Activated CD4-positive, alpha-beta T cell treated with anti-CD3 and anti-CD28 coated beads for 36 hours (primary cell): ENCODE measurements at regions not wholly inside any gene's neighbourhood (a gene's known extent, or its start where the extent isn't known, plus 50 kb on each side); places are given as distances from the start of the nearest gene placed in this dataset.
"Not testable (repeated sequence)": the region's sequence is repeated elsewhere in the genome, so short reads cannot be mapped to it uniquely, and the experiment has no call there.

Source experiments
- ATAC-seq: fragments of 200-7000 bp; cut with Tn5 transposase; one replicate; pipeline ENCODE4 v1.10.0; 2021; ENCODE audit warnings: mild to moderate bottlenecking, moderate library complexity
- CTCF ChIA-PET: fragments of 350-600 bp; sonication (Branson Sonifier 250); formaldehyde crosslinking; loops from one replicate; lab custom pipeline; 2021; ENCODE audit warnings: antibody characterized with exemption; lab: Charles Lee
- POLR2A ChIA-PET: fragments of 350-600 bp; sonication (Branson Sonifier 250); formaldehyde crosslinking; loops from one replicate; lab custom pipeline; 2021; ENCODE audit warnings: antibody characterized with exemption, inconsistent platforms; lab: Charles Lee
- DNase-seq: peaks from one replicate; pipeline ENCODE4 v3.0.0-alpha.2; 2020
- H3K27ac Mint-ChIP-seq: one replicate; pipeline ENCODE4 v1.8.0; 2021; ENCODE audit warnings: mixed read lengths
- H3K27me3 Mint-ChIP-seq: one replicate; pipeline ENCODE4 v1.8.0; 2021; ENCODE audit warnings: mixed read lengths
- H3K36me3 Mint-ChIP-seq: one replicate; pipeline ENCODE4 v1.8.0; 2021; ENCODE audit warnings: low read depth, mixed read lengths
- H3K4me1 Mint-ChIP-seq: one replicate; pipeline ENCODE4 v1.8.0; 2021; ENCODE audit warnings: mixed read lengths
- H3K4me3 Mint-ChIP-seq: one replicate; pipeline ENCODE4 v1.8.0; 2021; ENCODE audit warnings: mild to moderate bottlenecking, moderate library complexity, mixed read lengths
- H3K9me3 Mint-ChIP-seq: one replicate; pipeline ENCODE4 v1.8.0; 2021; ENCODE audit warnings: low read depth, mixed read lengths
- intact Hi-C, 2 experiments: fragments of 100-400 bp; cut with DNase I in 1 of 2; cut with micrococcal nuclease in 1 of 2; formaldehyde crosslinking; loops; one replicate each; pipeline versions ENCODE4 v1.14.2 to v1.15.1; 2022 to 2024; cut with DNase I, micrococcal nuclease

- DNase-seq (no peak), ATAC-seq (no peak)
- Mint-ChIP-seq H3K27ac (no peak overlapping the region), H3K9me3 (peaks cover 6% of the 10 kb centered on the region), H3K4me1 (no peaks in the 10 kb centered on the region), H3K36me3 (no peaks in the 10 kb centered on the region), H3K27me3 (no peaks in the 10 kb centered on the region), H3K4me3 (no peak overlapping the region)
- ChIA-PET POLR2A (no interaction called here), CTCF (interaction anchor here (0.7 kb wide), 1 partner anchor 1040 kb away, joined by 3 read pairs; no protein-coding TSS in a partner anchor)
- intact Hi-C loops: no loop called here
Observed at GRCh38 chr13:90565985-90566713, 781.3 kb upstream of the MIR17HG start.

- Mint-ChIP-seq H3K27ac (no peak overlapping the region), H3K36me3 (no peaks in the 10 kb centered on the region)
- CTCF ChIA-PET: no interaction called here
Observed at GRCh38 chr13:90568165-90568564, 779.3 kb upstream of the MIR17HG start.

GRCh38 chr13:90576067-90576466, 771.4 kb upstream of the MIR17HG start:
- POLR2A ChIA-PET: no interaction called here
- peaks cover 9% of the 10 kb centered on the region for H3K9me3 Mint-ChIP-seq

More at GRCh38 chr13:90568165-90568564, 779.3 kb upstream of the MIR17HG start:
- DNase-seq (no peak), ATAC-seq (no peak)
- peaks cover 9% of the 10 kb centered on the region for H3K9me3 Mint-ChIP-seq
- POLR2A ChIA-PET: no interaction called here
- H3K4me1 Mint-ChIP-seq: no peaks in the 10 kb centered on the region
- no peaks in the 10 kb centered on the region for H3K27me3 Mint-ChIP-seq
- intact Hi-C loops: no loop called here
- H3K4me3 Mint-ChIP-seq: no peak overlapping the region

GRCh38 chr13:90577726-90578125, 769.8 kb upstream of the MIR17HG start:
- ATAC-seq: no peak
- CTCF ChIA-PET: no interaction called here
- Mint-ChIP-seq H3K9me3 (peaks cover 6% of the 10 kb centered on the region), H3K27me3 (no peaks in the 10 kb centered on the region), H3K27ac (no peak overlapping the region), H3K36me3 (no peaks in the 10 kb centered on the region), H3K4me1 (no peaks in the 10 kb centered on the region), H3K4me3 (no peak overlapping the region)
- POLR2A ChIA-PET: no interaction called here
- intact Hi-C loops: no loop called here
- no peak for DNase-seq

More at GRCh38 chr13:90576067-90576466, 771.4 kb upstream of the MIR17HG start:
- intact Hi-C loops: no loop called here
- DNase-seq (no peak), ATAC-seq (no peak)
- H3K27me3 Mint-ChIP-seq: no peaks in the 10 kb centered on the region
- no peaks in the 10 kb centered on the region for H3K36me3 Mint-ChIP-seq
- CTCF ChIA-PET: interaction anchor here (0.7 kb wide), 1 partner anchor 10 kb away, joined by 3 read pairs; no protein-coding TSS in a partner anchor
- H3K27ac Mint-ChIP-seq: no peak overlapping the region
- no peaks in the 10 kb centered on the region for H3K4me1 Mint-ChIP-seq
- H3K4me3 Mint-ChIP-seq: no peak overlapping the region

GRCh38 chr13:90585392-90585791, 762.1 kb upstream of the MIR17HG start:
- intact Hi-C loops: no loop called here
- POLR2A ChIA-PET: no interaction called here
- no peak for ATAC-seq
- Mint-ChIP-seq H3K27ac (no peak overlapping the region), H3K4me3 (no peak overlapping the region), H3K9me3 (no peaks in the 10 kb centered on the region), H3K4me1 (no peaks in the 10 kb centered on the region), H3K36me3 (no peaks in the 10 kb centered on the region), H3K27me3 (no peaks in the 10 kb centered on the region)
- CTCF ChIA-PET: interaction anchor here (0.9 kb wide), 1 partner anchor 269 kb away, joined by 3 read pairs; no protein-coding TSS in a partner anchor
- no peak for DNase-seq

- intact Hi-C loops: no loop called here
- H3K27me3 Mint-ChIP-seq: no peaks in the 10 kb centered on the region
- ChIA-PET CTCF (no interaction called here), POLR2A (no interaction called here)
- H3K9me3 Mint-ChIP-seq: peaks cover 6% of the 10 kb centered on the region
- DNase-seq (no peak), ATAC-seq (no peak)
- H3K27ac Mint-ChIP-seq: no peak overlapping the region
- no peaks in the 10 kb centered on the region for H3K36me3 Mint-ChIP-seq
- H3K4me1 Mint-ChIP-seq: no peaks in the 10 kb centered on the region
- H3K4me3 Mint-ChIP-seq: no peak overlapping the region
Observed at GRCh38 chr13:90591260-90591926, 756.1 kb upstream of the MIR17HG start.

GRCh38 chr13:90591927-90592268, 755.6 kb upstream of the MIR17HG start:
- Mint-ChIP-seq H3K27ac (no peak overlapping the region), H3K27me3 (no peaks in the 10 kb centered on the region), H3K4me1 (no peaks in the 10 kb centered on the region), H3K36me3 (no peaks in the 10 kb centered on the region), H3K9me3 (peaks cover 6% of the 10 kb centered on the region), H3K4me3 (no peak overlapping the region)
- ChIA-PET CTCF (no interaction called here), POLR2A (no interaction called here)
- DNase-seq (no peak), ATAC-seq (no peak)
- intact Hi-C loops: no loop called here

GRCh38 chr13:90592943-90593342, 754.5 kb upstream of the MIR17HG start:
- DNase-seq (no peak), ATAC-seq (no peak)
- no peaks in the 10 kb centered on the region for H3K36me3 Mint-ChIP-seq
- no peaks in the 10 kb centered on the region for H3K4me1 Mint-ChIP-seq
- ChIA-PET POLR2A (interaction anchor here (0.6 kb wide), 1 partner anchor 822 kb away, joined by 3 read pairs; no protein-coding TSS in a partner anchor), CTCF (no interaction called here)
- peaks cover 6% of the 10 kb centered on the region for H3K9me3 Mint-ChIP-seq
- no peak overlapping the region for H3K4me3 Mint-ChIP-seq
- no peaks in the 10 kb centered on the region for H3K27me3 Mint-ChIP-seq
- intact Hi-C loops: no loop called here
- no peak overlapping the region for H3K27ac Mint-ChIP-seq

- ATAC-seq: no peak
- intact Hi-C loops: no loop called here
Observed at GRCh38 chr13:90594681-90595080, 752.8 kb upstream of the MIR17HG start.

GRCh38 chr13:90605664-90606063, 741.8 kb upstream of the MIR17HG start:
- ATAC-seq: no peak
- ChIA-PET POLR2A (no interaction called here), CTCF (no interaction called here)
- H3K36me3 Mint-ChIP-seq: no peaks in the 10 kb centered on the region
- peaks cover 2% of the 10 kb centered on the region for H3K9me3 Mint-ChIP-seq
- H3K27me3 Mint-ChIP-seq: no peaks in the 10 kb centered on the region
- DNase-seq: no peak
- no peaks in the 10 kb centered on the region for H3K4me1 Mint-ChIP-seq
- intact Hi-C loops: no loop called here
- no peak overlapping the region for H3K4me3 Mint-ChIP-seq
- no peak overlapping the region for H3K27ac Mint-ChIP-seq

More at GRCh38 chr13:90594681-90595080, 752.8 kb upstream of the MIR17HG start:
- ChIA-PET CTCF (no interaction called here), POLR2A (no interaction called here)
- Mint-ChIP-seq H3K36me3 (no peaks in the 10 kb centered on the region), H3K4me1 (no peaks in the 10 kb centered on the region), H3K27me3 (no peaks in the 10 kb centered on the region), H3K9me3 (peaks cover 6% of the 10 kb centered on the region), H3K27ac (no peak overlapping the region), H3K4me3 (no peak overlapping the region)
- no peak for DNase-seq

- H3K4me1 Mint-ChIP-seq, H3K9me3 Mint-ChIP-seq, H3K27ac Mint-ChIP-seq, H3K4me3 Mint-ChIP-seq, intact Hi-C loops, ATAC-seq, H3K27me3 Mint-ChIP-seq, POLR2A ChIA-PET, H3K36me3 Mint-ChIP-seq, DNase-seq: not testable (repeated sequence)
- CTCF ChIA-PET: interaction anchor here (0.8 kb wide), 1 partner anchor 21 kb away, joined by 4 read pairs; no protein-coding TSS in a partner anchor
Observed at GRCh38 chr13:90606921-90607320, 740.6 kb upstream of the MIR17HG start.

- Mint-ChIP-seq H3K27ac (no peak overlapping the region), H3K4me3 (no peak overlapping the region), H3K36me3 (no peaks in the 10 kb centered on the region), H3K9me3 (peaks cover 2% of the 10 kb centered on the region), H3K27me3 (no peaks in the 10 kb centered on the region), H3K4me1 (no peaks in the 10 kb centered on the region)
- CTCF ChIA-PET: no interaction called here
- DNase-seq (no peak), ATAC-seq (no peak)
- intact Hi-C loops: no loop called here
- POLR2A ChIA-PET: no interaction called here
Observed at GRCh38 chr13:90612391-90612790, 735.1 kb upstream of the MIR17HG start.
